ENCODE measurements at regions not wholly inside any gene's neighbourhood (a gene's known extent, or its start where the extent isn't known, plus 50 kb on each side); places are given as distances from the start of the nearest gene placed in this dataset.

DNA sequence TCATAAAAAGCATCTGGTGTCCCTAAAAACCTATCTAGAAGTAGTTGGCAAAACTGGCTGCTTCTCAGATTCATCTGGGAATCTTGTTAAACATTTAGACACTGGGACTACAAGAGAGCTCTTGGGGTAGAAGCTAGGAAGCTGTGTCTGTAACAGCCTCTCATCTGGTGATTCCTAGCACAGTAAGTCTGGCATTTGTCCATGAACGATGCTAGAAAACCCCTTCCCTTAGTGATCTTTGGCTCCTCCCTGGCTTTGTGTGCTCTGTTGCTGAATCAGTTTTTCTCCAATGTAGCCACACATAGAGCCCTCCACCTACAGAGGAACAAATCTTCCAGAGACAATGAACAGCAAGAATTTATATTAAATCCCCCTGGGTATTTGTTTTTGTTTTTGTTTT lies 951.7 kb upstream of the LCORL start:
- TF ChIP-seq, protein P1, sequence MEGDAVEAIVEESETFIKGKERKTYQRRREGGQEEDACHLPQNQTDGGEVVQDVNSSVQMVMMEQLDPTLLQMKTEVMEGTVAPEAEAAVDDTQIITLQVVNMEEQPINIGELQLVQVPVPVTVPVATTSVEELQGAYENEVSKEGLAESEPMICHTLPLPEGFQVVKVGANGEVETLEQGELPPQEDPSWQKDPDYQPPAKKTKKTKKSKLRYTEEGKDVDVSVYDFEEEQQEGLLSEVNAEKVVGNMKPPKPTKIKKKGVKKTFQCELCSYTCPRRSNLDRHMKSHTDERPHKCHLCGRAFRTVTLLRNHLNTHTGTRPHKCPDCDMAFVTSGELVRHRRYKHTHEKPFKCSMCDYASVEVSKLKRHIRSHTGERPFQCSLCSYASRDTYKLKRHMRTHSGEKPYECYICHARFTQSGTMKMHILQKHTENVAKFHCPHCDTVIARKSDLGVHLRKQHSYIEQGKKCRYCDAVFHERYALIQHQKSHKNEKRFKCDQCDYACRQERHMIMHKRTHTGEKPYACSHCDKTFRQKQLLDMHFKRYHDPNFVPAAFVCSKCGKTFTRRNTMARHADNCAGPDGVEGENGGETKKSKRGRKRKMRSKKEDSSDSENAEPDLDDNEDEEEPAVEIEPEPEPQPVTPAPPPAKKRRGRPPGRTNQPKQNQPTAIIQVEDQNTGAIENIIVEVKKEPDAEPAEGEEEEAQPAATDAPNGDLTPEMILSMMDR (IDR thresholded peaks at IDR 0.05; ENCODE audit: partially characterized antibody, unreplicated experiment): no peak
- Mint-ChIP-seq H3K9me3 (ENCODE audit: unreplicated experiment) (no peaks in the 10 kb centered on the region), H3K36me3 (ENCODE audit: unreplicated experiment) (no peaks in the 10 kb centered on the region), H3K27me3 (ENCODE audit: unreplicated experiment) (no peaks in the 10 kb centered on the region), H3K27ac (ENCODE audit: unreplicated experiment) (no peak overlapping the region), H3K4me3 (ENCODE audit: unreplicated experiment) (no peak overlapping the region), H3K4me1 (ENCODE audit: low read depth, unreplicated experiment) (no peaks in the 10 kb centered on the region)
- no peak for DNase-seq

DNA sequence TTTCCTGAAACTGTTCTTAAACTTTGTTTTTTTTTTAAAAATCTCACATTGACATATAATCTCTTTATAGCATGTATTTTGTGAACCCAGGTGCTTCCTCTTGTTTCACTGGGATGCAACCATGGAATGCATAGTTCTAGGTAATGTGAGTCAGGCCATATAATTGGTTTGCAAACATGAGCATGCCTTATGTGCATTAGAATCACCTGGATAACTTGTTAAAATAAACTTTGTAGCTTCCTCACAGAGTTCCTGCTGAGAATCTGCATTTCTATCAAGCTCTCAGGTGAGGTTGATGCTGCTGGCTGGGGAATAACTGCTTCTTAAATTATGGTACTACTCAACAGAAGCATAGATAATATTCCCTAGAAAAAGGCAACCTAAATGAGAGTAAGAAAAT lies 940.3 kb upstream of the LCORL start:
- Mint-ChIP-seq H3K27me3 (ENCODE audit: unreplicated experiment) (no peaks in the 10 kb centered on the region), H3K27ac (ENCODE audit: unreplicated experiment) (no peak overlapping the region), H3K36me3 (ENCODE audit: unreplicated experiment) (no peaks in the 10 kb centered on the region), H3K4me1 (ENCODE audit: low read depth, unreplicated experiment) (no peaks in the 10 kb centered on the region), H3K9me3 (ENCODE audit: unreplicated experiment) (no peaks in the 10 kb centered on the region), H3K4me3 (ENCODE audit: unreplicated experiment) (no peak overlapping the region)
- TF ChIP-seq, protein P1 (IDR thresholded peaks at IDR 0.05; ENCODE audit: partially characterized antibody, unreplicated experiment): no peak
- DNase-seq: no peak

DNA sequence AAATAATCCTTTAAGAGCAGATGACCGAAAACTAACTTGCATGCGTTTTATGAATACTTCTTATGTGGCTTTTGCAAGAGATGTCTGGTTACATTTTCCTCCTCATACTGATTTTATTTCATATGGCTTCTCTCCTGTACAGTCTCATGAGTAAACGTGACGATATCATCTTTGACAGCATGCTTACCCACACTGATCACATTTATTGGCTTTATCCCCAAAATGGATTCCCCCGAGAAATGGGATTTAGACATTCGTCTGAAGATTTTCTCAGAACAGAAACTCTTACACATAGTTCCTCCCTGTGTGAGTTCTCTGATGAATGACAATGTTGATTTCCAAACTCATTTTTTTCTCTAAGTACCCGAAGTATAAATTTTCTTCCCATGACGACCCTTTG lies 939.7 kb upstream of the LCORL start:
- Mint-ChIP-seq H3K36me3 (ENCODE audit: unreplicated experiment) (no peaks in the 10 kb centered on the region), H3K27ac (ENCODE audit: unreplicated experiment) (no peak overlapping the region), H3K9me3 (ENCODE audit: unreplicated experiment) (no peaks in the 10 kb centered on the region), H3K4me1 (ENCODE audit: low read depth, unreplicated experiment) (no peaks in the 10 kb centered on the region), H3K4me3 (ENCODE audit: unreplicated experiment) (no peak overlapping the region), H3K27me3 (ENCODE audit: unreplicated experiment) (no peaks in the 10 kb centered on the region)
- TF ChIP-seq, protein P1 (IDR thresholded peaks at IDR 0.05; ENCODE audit: partially characterized antibody, unreplicated experiment): no peak
- DNase-seq: no peak

DNA sequence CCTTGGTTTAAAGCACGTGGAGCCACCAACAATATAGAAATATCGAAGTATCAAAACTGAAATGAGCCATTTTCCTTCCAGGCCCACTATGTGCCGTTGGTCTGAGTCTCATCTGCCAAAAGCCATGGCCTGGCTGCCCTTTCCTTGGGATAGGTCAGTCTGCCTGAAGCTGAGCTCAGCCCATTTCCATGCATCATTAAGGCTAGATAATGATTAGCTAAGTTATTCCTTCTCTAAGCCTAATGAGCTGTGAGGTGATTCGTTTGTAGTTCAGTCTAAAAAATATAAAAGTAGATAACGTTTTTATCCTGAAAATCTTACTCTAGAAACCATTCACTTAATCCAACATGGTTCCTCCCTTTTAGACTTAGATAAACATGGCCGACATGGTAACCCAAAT lies 936.2 kb upstream of the LCORL start:
- H3K27ac Mint-ChIP-seq (ENCODE audit: unreplicated experiment): no peak overlapping the region
- TF ChIP-seq, protein P1 (IDR thresholded peaks at IDR 0.05; ENCODE audit: partially characterized antibody, unreplicated experiment): no peak
- no peak overlapping the region for H3K4me3 Mint-ChIP-seq (ENCODE audit: unreplicated experiment)
- no peaks in the 10 kb centered on the region for H3K9me3 Mint-ChIP-seq (ENCODE audit: unreplicated experiment)
- H3K36me3 Mint-ChIP-seq (ENCODE audit: unreplicated experiment): no peaks in the 10 kb centered on the region
- H3K27me3 Mint-ChIP-seq (ENCODE audit: unreplicated experiment): no peaks in the 10 kb centered on the region
- no peaks in the 10 kb centered on the region for H3K4me1 Mint-ChIP-seq (ENCODE audit: low read depth, unreplicated experiment)
- no peak for DNase-seq

DNA sequence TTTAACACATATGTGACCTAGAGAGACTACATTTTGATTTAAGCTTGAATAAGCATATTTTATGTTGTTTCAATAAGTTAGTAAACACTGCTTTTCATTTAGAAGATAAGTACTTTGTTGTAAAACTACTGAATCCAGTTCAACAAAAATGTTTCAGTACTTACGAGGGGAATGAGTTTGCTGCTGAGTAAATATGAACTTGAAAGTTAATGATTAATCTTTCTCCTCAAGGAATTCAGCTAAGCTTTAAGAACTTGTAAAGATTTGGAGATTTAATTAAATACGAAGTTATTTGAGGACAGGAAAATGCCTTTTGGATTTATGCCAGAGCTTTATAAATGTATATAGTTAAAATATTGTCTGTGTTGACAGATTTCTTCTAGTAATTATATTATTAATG lies 933.0 kb upstream of the LCORL start:
- TF ChIP-seq, protein P1 (IDR thresholded peaks at IDR 0.05; ENCODE audit: partially characterized antibody, unreplicated experiment): no peak
- no peak overlapping the region for H3K4me3 Mint-ChIP-seq (ENCODE audit: unreplicated experiment)
- H3K9me3 Mint-ChIP-seq (ENCODE audit: unreplicated experiment): no peaks in the 10 kb centered on the region
- H3K27ac Mint-ChIP-seq (ENCODE audit: unreplicated experiment): no peak overlapping the region
- no peaks in the 10 kb centered on the region for H3K36me3 Mint-ChIP-seq (ENCODE audit: unreplicated experiment)
- peaks cover 3% of the 10 kb centered on the region for H3K27me3 Mint-ChIP-seq (ENCODE audit: unreplicated experiment)
- no peaks in the 10 kb centered on the region for H3K4me1 Mint-ChIP-seq (ENCODE audit: low read depth, unreplicated experiment)
- DNase-seq: no peak

All from glutamatergic neuron (in vitro differentiated cells).